GM12878 (cell line): ENCODE measurements at regions not wholly inside any gene's neighbourhood (a gene's known extent, or its start where the extent isn't known, plus 50 kb on each side); places are given as distances from the start of the nearest gene placed in this dataset.

Source experiments
- ATAC-seq: fragments of 200-7000 bp; cut with Tn5 transposase; 3 replicates; pipeline ENCODE4 v1.9.1; 2020; ENCODE audit warnings: mild to moderate bottlenecking, moderate library complexity
- BruUV-seq: library from RNA; stranded (reverse); fragments of 400-500 nt; replicated peaks from 2 replicates; lab custom pipeline; 2021; lab: Mats Ljungman, UMichigan
- CTCF ChIA-PET: fragments of 300-600 bp; sonication (Branson Sonifier 250); formaldehyde crosslinking; extraction: SDS; loops from one replicate; lab custom pipeline; 2021; ENCODE audit warnings: inconsistent platforms; lab: Yijun Ruan, JAX
- POLR2A ChIA-PET: fragments of 350-600 bp; formaldehyde crosslinking; extraction: SDS; loops from one replicate; lab custom pipeline; 2021; ENCODE audit warnings: inconsistent platforms; lab: Charles Lee
- RAD21 ChIA-PET: fragments of 300-600 bp; sonication (Branson Sonifier 250); formaldehyde crosslinking; loops from one replicate; lab custom pipeline; 2023; ENCODE audit warnings: antibody characterized with exemption; ENCODE audit not compliant: unreplicated experiment; lab: Charles Lee
- SMC1A ChIA-PET: fragments of 300-600 bp; sonication (Branson Sonifier 250); formaldehyde crosslinking; loops from one replicate; lab custom pipeline; 2023; ENCODE audit not compliant: unreplicated experiment, uncharacterized antibody; lab: Charles Lee
- DNase-seq: peaks from one replicate; pipeline ENCODE4 v3.0.0-alpha.2; 2011; ENCODE audit warnings: low read depth, low spot score
- FAIRE-seq: peaks from 3 replicates; lab custom pipeline; 2011; peaks lifted over from hg19 to GRCh38; lab: Jason Lieb, UNC
- H2AFZ ChIP-seq: 2 replicates; pipeline ENCODE4 v1.6.0; 2011; ENCODE audit warnings: low read depth, low read length, control low read depth; ENCODE audit not compliant: control insufficient read depth
- H3K27ac ChIP-seq: 2 replicates; pipeline ENCODE4 v1.5.1; 2011; ENCODE audit warnings: control low read depth; ENCODE audit not compliant: control insufficient read depth, insufficient read depth
- H3K27me3 ChIP-seq, 2 experiments: replicated peaks in 1 of 2; 2 replicates each; pipeline versions ENCODE4 v1.6.0 to v1.6.1; 2011; ENCODE audit warnings: low read length in 1 of 2; ENCODE audit not compliant: control insufficient read depth in 2 of 2, insufficient read depth in 2 of 2
- H3K36me3 ChIP-seq, 2 experiments: 2 replicates each; pipeline ENCODE4 v1.5.1; 2011; ENCODE audit warnings: low read length in 1 of 2; ENCODE audit not compliant: control insufficient read depth in 2 of 2, insufficient read depth in 2 of 2
- H3K4me1 ChIP-seq: 2 replicates; pipeline ENCODE4 v1.6.1; 2011; ENCODE audit warnings: mild to moderate bottlenecking, low read length, moderate library complexity, mixed read lengths; ENCODE audit not compliant: control insufficient read depth, insufficient read depth
- H3K4me2 ChIP-seq: 2 replicates; pipeline ENCODE4 v1.6.0; 2011; ENCODE audit warnings: control low read depth; ENCODE audit not compliant: control insufficient read depth, insufficient read depth
- H3K4me3 ChIP-seq: fragments of 200-600 bp; sonication (generic); 2 replicates; pipeline ENCODE4 v1.5.1; 2016
- H3K79me2 ChIP-seq: 2 replicates; pipeline ENCODE4 v1.6.0; 2011; ENCODE audit warnings: low read length; ENCODE audit not compliant: control insufficient read depth, insufficient read depth
- H3K9ac ChIP-seq: 2 replicates; pipeline ENCODE4 v1.8.0; 2011; ENCODE audit warnings: low read length, control low read depth, mixed read lengths; ENCODE audit not compliant: control insufficient read depth, insufficient read depth
- H3K9me3 ChIP-seq: replicated peaks from 3 replicates; pipeline ENCODE4 v1.5.1; 2011; ENCODE audit warnings: mild to moderate bottlenecking, low read length; ENCODE audit not compliant: control insufficient read depth, insufficient read depth
- H4K20me1 ChIP-seq: 2 replicates; pipeline ENCODE4 v1.6.0; 2011; ENCODE audit not compliant: control insufficient read depth, insufficient read depth
- BHLHE40 ChIP-seq, 2 experiments: fragments of 450-650 bp in 1 of 2; IDR thresholded peaks; 2 replicates each; pipeline ENCODE4 v1.6.1; 2011 to 2017; ENCODE audit warnings: low read depth in 2 of 2, borderline replicate concordance in 1 of 2, improper control_type of control experiment in 1 of 2, low read length in 1 of 2, mild to moderate bottlenecking in 1 of 2
- HDGF ChIP-seq: fragments of 450-650 bp; IDR thresholded peaks from 2 replicates; pipeline ENCODE4 v1.6.1; 2016; ENCODE audit warnings: antibody characterized with exemption
- ZNF24 ChIP-seq: fragments of 450-650 bp; IDR thresholded peaks from 2 replicates; pipeline ENCODE4 v1.6.1; 2017; ENCODE audit warnings: antibody characterized with exemption, mild to moderate bottlenecking
- WGBS: methylation state at CpG from one replicate; pipeline ENCODE4 v1.1.6; 2016; ENCODE audit warnings: low lambda C conversion rate; ENCODE audit not compliant: insufficient replicate concordance, insufficient coverage; ENCODE audit errors: missing lambda C conversion rate; 5-methylcytosine and 5-hydroxymethylcytosine counted together
- in situ Hi-C: fragments of 300-500 bp; cut with MboI; formaldehyde crosslinking; loops from 9 replicates; pipeline ENCODE4 v1.14.3; 2018; ENCODE audit warnings: mixed read lengths
- intact Hi-C: fragments of 100-400 bp; cut with micrococcal nuclease; formaldehyde crosslinking; loops from one replicate; pipeline ENCODE4 v1.14.2; 2022; ENCODE audit not compliant: unreplicated experiment

GRCh38 chr16:77591347-77591746 lies 131.0 kb upstream of the NUDT7 start:
- no peak for TF ChIP-seq BHLHE40 (IDR thresholded peaks at IDR 0.05; ENCODE audit: borderline replicate concordance in 1 of 2, low read depth in 2 of 2, low read length in 1 of 2)
- ATAC-seq: no peak

GRCh38 chr16:77592021-77592420 lies 130.3 kb upstream of the NUDT7 start:
- TF ChIP-seq ZNF24 (no peak), HDGF (no peak)
- no TSS peak for BruUV-seq

More at GRCh38 chr16:77591347-77591746, 131.0 kb upstream of the NUDT7 start:
- no peak for DNase-seq
- WGBS: 19% methylated on average over 5 of the region's 6 CpGs
- H3K4me1 ChIP-seq: no peaks in the 10 kb centered on the region
- H3K36me3 ChIP-seq: no peaks in the 10 kb centered on the region
- ChIA-PET RAD21 (interaction anchor here (1.3 kb wide), 1 partner anchor 8 kb away, joined by 4 read pairs; no protein-coding TSS in a partner anchor), POLR2A (no interaction called here), SMC1A (interaction anchor here (0.6 to 1.0 kb wide), 3 partner anchors 13 to 215 kb away, joined by 3 read pairs; no protein-coding TSS in a partner anchor), CTCF (interaction anchor here (1.0 to 1.5 kb wide), 2 partner anchors 8 to 354 kb away, joined by 4 to 7 read pairs; no protein-coding TSS in a partner anchor)
- no TSS peak for BruUV-seq
- H3K4me2 ChIP-seq: no peak overlapping the region
- H3K27ac ChIP-seq: no peak overlapping the region
- no peaks in the 10 kb centered on the region for H4K20me1 ChIP-seq
- H2AFZ ChIP-seq: no peak overlapping the region
- no peaks in the 10 kb centered on the region for H3K9me3 ChIP-seq
- intact Hi-C loops (no loop called here), in situ Hi-C loops (no loop called here)
- no peak overlapping the region for H3K4me3 ChIP-seq
- no peak for FAIRE-seq
- no peaks in the 10 kb centered on the region for H3K79me2 ChIP-seq
- H3K9ac ChIP-seq: no peak overlapping the region
- H3K27me3 ChIP-seq: no peaks in the 10 kb centered on the region

More at GRCh38 chr16:77592021-77592420, 130.3 kb upstream of the NUDT7 start:
- ChIA-PET CTCF (interaction anchor here (1.0 to 1.5 kb wide), 2 partner anchors 9 to 355 kb away, joined by 4 to 7 read pairs; no protein-coding TSS in a partner anchor), RAD21 (interaction anchor here (1.3 kb wide), 1 partner anchor 9 kb away, joined by 4 read pairs; no protein-coding TSS in a partner anchor), SMC1A (no interaction called here), POLR2A (no interaction called here)
- Histone ChIP-seq H3K27me3 (no peaks in the 10 kb centered on the region), H3K4me3 (no peak overlapping the region), H3K4me1 (no peaks in the 10 kb centered on the region), H3K9ac (no peak overlapping the region), H3K36me3 (no peaks in the 10 kb centered on the region), H2AFZ (no peak overlapping the region), H4K20me1 (no peaks in the 10 kb centered on the region), H3K79me2 (no peaks in the 10 kb centered on the region), H3K27ac (no peak overlapping the region), H3K9me3 (no peaks in the 10 kb centered on the region), H3K4me2 (no peak overlapping the region)
- no peak for DNase-seq
- intact Hi-C loops (no loop called here), in situ Hi-C loops (no loop called here)
- FAIRE-seq: no peak
- 17% methylated on average over 2 of the region's 2 CpGs for WGBS
- no peak for ATAC-seq
